Panc1 (cell line): ENCODE measurements at regions not wholly inside any gene's neighbourhood (a gene's known extent, or its start where the extent isn't known, plus 50 kb on each side); places are given as distances from the start of the nearest gene placed in this dataset.

Experiments
- CTCF ChIP-seq: fragments of 450-650 bp; IDR thresholded peaks from 2 replicates; pipeline ENCODE4 v1.5.1; 2017; ENCODE audit warnings: mild to moderate bottlenecking
- POLR2AphosphoS5 ChIP-seq: IDR thresholded peaks from 2 replicates; pipeline ENCODE4 v1.6.1; 2012; ENCODE audit warnings: mild to moderate bottlenecking, low read depth, low read length, moderate library complexity
- REST ChIP-seq, 2 experiments: IDR thresholded peaks; 2 replicates each; pipeline ENCODE4 v1.6.1; 2011 to 2012; ENCODE audit warnings: low read depth in 2 of 2, control low read depth in 1 of 2, low read length in 1 of 2, mild to moderate bottlenecking in 1 of 2, moderate library complexity in 1 of 2; ENCODE audit not compliant: insufficient read depth in 1 of 2
- SIN3A ChIP-seq: IDR thresholded peaks from 2 replicates; pipeline ENCODE4 v1.6.1; 2012; ENCODE audit warnings: low read depth, mild to moderate bottlenecking, low read length, moderate library complexity, borderline replicate concordance; ENCODE audit not compliant: insufficient read depth
- TCF7L2 ChIP-seq: IDR thresholded peaks from 2 replicates; pipeline ENCODE4 v1.6.1; 2011; ENCODE audit warnings: mild to moderate bottlenecking, low read depth, low read length, inconsistent platforms

DNA sequence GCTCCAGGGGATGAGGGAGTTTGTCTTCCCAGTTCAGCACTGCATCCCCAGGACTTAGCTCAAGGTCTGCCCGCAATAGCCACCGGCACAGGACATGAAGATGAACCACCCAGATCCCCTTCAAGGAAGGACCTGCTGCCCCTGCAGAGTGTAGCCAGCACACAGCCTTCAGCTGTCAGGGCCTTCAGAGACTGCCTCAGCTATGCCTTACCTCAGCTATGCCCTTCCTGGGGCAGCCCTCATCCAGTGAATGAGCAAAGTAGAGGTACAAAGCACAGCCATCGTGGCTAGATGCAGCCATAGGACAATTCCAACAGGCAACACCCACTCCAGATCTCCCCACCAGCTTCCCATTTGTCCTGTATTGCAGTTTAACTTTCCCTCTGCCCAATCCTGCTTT, 291.2 kb upstream of the STT3B start:
- no peak for TF ChIP-seq CTCF
- no peak for TF ChIP-seq REST (IDR thresholded peaks at IDR 0.05; ENCODE audit: insufficient read depth in 1 of 2, low read depth in 2 of 2, low read length in 1 of 2)
- no peak for TF ChIP-seq POLR2AphosphoS5
- no peak for TF ChIP-seq SIN3A
- no peak for TF ChIP-seq TCF7L2
